DMS53 (cell line): ENCODE measurements at regions not wholly inside any gene's neighbourhood (a gene's known extent, or its start where the extent isn't known, plus 50 kb on each side); places are given as distances from the start of the nearest gene placed in this dataset.

Experiments used
- DNase-seq: peaks from one replicate; lab custom pipeline; 2025; lab: John Stamatoyannopoulos, UW

GRCh38 chr2:60603533-60604190 is 50.2 kb upstream of the BCL11A start:
- DNase-seq, result no peak

GRCh38 chr2:60604486-60605064 is 51.1 kb upstream of the BCL11A start:
- no peak for DNase-seq

GRCh38 chr2:60605866-60606265 is 52.4 kb upstream of the BCL11A start:
- no peak for DNase-seq

- no peak for DNase-seq
Observed at GRCh38 chr2:60608679-60609078, 55.2 kb upstream of the BCL11A start.

GRCh38 chr2:60612033-60612432 is 58.6 kb upstream of the BCL11A start:
- no peak for DNase-seq

- DNase-seq, result no peak
Observed at GRCh38 chr2:60614319-60614718, 60.9 kb upstream of the BCL11A start.

- no peak for DNase-seq
Observed at GRCh38 chr2:60621688-60622429, 68.4 kb upstream of the BCL11A start.

GRCh38 chr2:60623040-60623439 is 69.6 kb upstream of the BCL11A start:
- DNase-seq, result no peak

GRCh38 chr2:60627412-60627811 is 74.0 kb upstream of the BCL11A start:
- DNase-seq, result no peak

- DNase-seq, result no peak
Observed at GRCh38 chr2:60628026-60628425, 74.6 kb upstream of the BCL11A start.

- DNase-seq, result no peak
Observed at GRCh38 chr2:60628615-60629304, 75.3 kb upstream of the BCL11A start.

GRCh38 chr2:60629305-60629662 is 75.8 kb upstream of the BCL11A start:
- no peak for DNase-seq

GRCh38 chr2:60629801-60630385 is 76.4 kb upstream of the BCL11A start:
- no peak for DNase-seq

- peak; percentile 46 for DNase-seq
Observed at GRCh38 chr2:60633615-60634014, 80.2 kb upstream of the BCL11A start.

- no peak for DNase-seq
Observed at GRCh38 chr2:60634438-60634837, 81.0 kb upstream of the BCL11A start.

GRCh38 chr2:60641811-60642788 is 88.6 kb upstream of the BCL11A start:
- DNase-seq, result peak; percentile 76

- DNase-seq, result no peak
Observed at GRCh38 chr2:60643747-60644146, 90.3 kb upstream of the BCL11A start.

- DNase-seq, result no peak
Observed at GRCh38 chr2:60644951-60645350, 91.5 kb upstream of the BCL11A start.

GRCh38 chr2:60648191-60648590 is 94.7 kb upstream of the BCL11A start:
- no peak for DNase-seq

- no peak for DNase-seq
Observed at GRCh38 chr2:60649721-60650120, 96.3 kb upstream of the BCL11A start.

- DNase-seq, result no peak
Observed at GRCh38 chr2:60652832-60653340, 99.4 kb upstream of the BCL11A start.
